ENCODE measurements at regions not wholly inside any gene's neighbourhood (a gene's known extent, or its start where the extent isn't known, plus 50 kb on each side); places are given as distances from the start of the nearest gene placed in this dataset.

- TF ChIP-seq POLR2A (IDR thresholded peaks at IDR 0.05) = no peak
- no peak for TF ChIP-seq CTCF (IDR thresholded peaks at IDR 0.05)
- no peak for TF ChIP-seq POLR2AphosphoS5 (IDR thresholded peaks at IDR 0.05; ENCODE audit: insufficient read depth in 1 of 2, low read depth in 1 of 2)
These were observed 178.6 kb upstream of the SALL3 start for GRCh38 chr18:78801011-78801410.

Data from vagina (tissue), 2 donors.